Colonic mucosa (tissue), 4 donors: ENCODE measurements at regions not wholly inside any gene's neighbourhood (a gene's known extent, or its start where the extent isn't known, plus 50 kb on each side); places are given as distances from the start of the nearest gene placed in this dataset.

Source experiments
- DNase-seq: peaks from one replicate; pipeline ENCODE4 v3.0.0-alpha.2; 2020
- H3K27ac ChIP-seq: fragments of 200-600 bp; one replicate; pipeline ENCODE4 v1.8.0; 2021
- H3K27me3 ChIP-seq: fragments of 200-600 bp; one replicate; pipeline ENCODE4 v1.8.0; 2021
- H3K36me3 ChIP-seq: fragments of 200-600 bp; one replicate; pipeline ENCODE4 v1.8.0; 2021
- H3K4me1 ChIP-seq: fragments of 200-600 bp; one replicate; pipeline ENCODE4 v1.8.0; 2021; ENCODE audit warnings: mild to moderate bottlenecking
- H3K4me3 ChIP-seq: fragments of 200-600 bp; one replicate; pipeline ENCODE4 v1.8.0; 2021
- H3K9ac ChIP-seq, 2 donors: one replicate each; pipeline ENCODE4 v1.7.0; 2013; ENCODE audit warnings: control low read depth in 2 of 2, low read depth in 2 of 2, low read length in 2 of 2
- H3K9me3 ChIP-seq: fragments of 200-600 bp; one replicate; pipeline ENCODE4 v1.8.0; 2021
- CTCF ChIP-seq: fragments of 200-600 bp; IDR thresholded peaks from one replicate; pipeline ENCODE4 v1.8.0; 2022; ENCODE audit warnings: antibody characterized with exemption, mild to moderate bottlenecking
- intact Hi-C: fragments of 100-400 bp; cut with DNase I; formaldehyde crosslinking; loops from one replicate; pipeline ENCODE4 v1.14.1; 2022
- donor health status: healthy.
- donor health status: DM: no; HTN: no; CAD: no.
- donor health status: DM: no; HTN: no; CAD: no.

DNA sequence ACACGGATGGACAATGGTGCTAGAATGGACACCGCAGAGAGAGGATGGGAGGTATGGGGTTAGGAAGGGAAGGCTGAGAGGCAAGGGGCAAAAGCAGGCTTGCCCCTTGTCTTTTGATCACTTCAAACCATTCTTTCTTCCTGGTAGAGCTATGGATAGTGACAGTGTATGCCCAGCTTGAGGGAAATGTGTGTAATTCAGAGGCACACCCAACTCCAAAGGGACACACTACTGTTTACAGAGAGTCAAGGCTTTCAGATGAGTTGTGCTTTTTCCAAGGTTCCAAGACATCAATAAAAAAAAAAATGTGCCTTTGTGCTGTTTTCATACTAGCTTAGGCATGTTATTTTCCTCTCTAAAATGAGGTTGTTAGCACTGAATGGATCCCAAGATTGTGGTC lies 185.0 kb downstream of the MCHR2 start:
- intact Hi-C loops, result no loop called here
- H3K36me3 ChIP-seq, result no peaks in the 10 kb centered on the region
- no peaks in the 10 kb centered on the region for H3K9me3 ChIP-seq
- H3K4me3 ChIP-seq, result no peak overlapping the region
- H3K27ac ChIP-seq, result peak overlapping the region; percentile 58
- no peaks in the 10 kb centered on the region for H3K27me3 ChIP-seq
- no peaks in the 10 kb centered on the region for H3K4me1 ChIP-seq
- TF ChIP-seq CTCF, result no peak
- peak; percentile 34 for DNase-seq
- H3K9ac ChIP-seq, result no peak overlapping the region

DNA sequence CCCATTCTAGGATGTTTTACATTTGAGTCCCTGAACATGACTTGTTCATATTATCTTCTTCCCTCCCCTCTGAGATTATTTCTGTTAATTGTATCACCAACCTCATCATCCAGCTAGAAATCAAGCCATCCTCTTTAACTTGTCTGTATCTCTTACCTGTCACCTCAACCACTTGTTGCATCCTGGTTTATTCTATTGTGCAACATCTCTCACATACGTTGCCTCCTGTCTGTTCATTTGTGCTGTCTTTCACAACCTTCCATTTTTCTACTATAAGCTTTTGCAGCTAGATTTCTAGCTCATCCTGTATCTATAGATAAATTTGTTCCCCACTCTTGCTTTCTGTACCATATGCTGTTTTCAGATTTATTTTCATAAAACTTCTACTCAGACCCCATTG lies 183.7 kb downstream of the MCHR2 start:
- TF ChIP-seq CTCF, result no peak
- H3K27ac ChIP-seq, result peak overlapping the region; percentile 38
- no peak overlapping the region for H3K4me3 ChIP-seq
- no peaks in the 10 kb centered on the region for H3K36me3 ChIP-seq
- no peak for DNase-seq
- H3K27me3 ChIP-seq, result no peaks in the 10 kb centered on the region
- no peak overlapping the region for H3K9ac ChIP-seq
- H3K9me3 ChIP-seq, result no peaks in the 10 kb centered on the region
- no peaks in the 10 kb centered on the region for H3K4me1 ChIP-seq
- intact Hi-C loops, result no loop called here

GRCh38 chr6:99810942-99811620 lies 182.9 kb downstream of the MCHR2 start:
- H3K9ac ChIP-seq, result no peak overlapping the region
- DNase-seq, result peak; percentile 22
- no peaks in the 10 kb centered on the region for H3K36me3 ChIP-seq
- TF ChIP-seq CTCF, result no peak
- H3K4me3 ChIP-seq, result no peak overlapping the region
- peak overlapping the region; percentile 38 for H3K27ac ChIP-seq
- intact Hi-C loops, result no loop called here
- no peaks in the 10 kb centered on the region for H3K4me1 ChIP-seq
- no peaks in the 10 kb centered on the region for H3K9me3 ChIP-seq
- no peaks in the 10 kb centered on the region for H3K27me3 ChIP-seq

DNA sequence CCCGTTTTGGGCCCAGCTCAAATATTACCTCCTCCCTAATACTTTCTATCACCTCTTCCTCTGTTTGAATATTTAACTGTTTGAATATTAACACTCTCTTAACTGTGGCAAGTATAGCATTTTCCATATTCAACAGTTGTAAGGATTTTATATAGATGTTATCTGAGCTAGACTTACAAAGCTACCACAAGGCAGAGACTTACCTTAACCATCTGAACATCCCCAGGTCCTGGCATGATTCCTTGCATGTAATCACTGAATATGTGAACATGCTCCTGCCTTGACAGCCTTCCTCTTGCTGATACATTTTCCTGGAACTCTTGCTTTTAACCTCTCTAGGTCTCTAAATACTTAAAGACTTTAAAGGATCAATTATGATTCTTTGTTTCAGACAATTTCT lies 182.4 kb downstream of the MCHR2 start:
- DNase-seq, result no peak
- intact Hi-C loops, result no loop called here
- H3K4me1 ChIP-seq, result no peaks in the 10 kb centered on the region
- no peak for TF ChIP-seq CTCF
- no peak overlapping the region for H3K4me3 ChIP-seq
- H3K36me3 ChIP-seq, result no peaks in the 10 kb centered on the region
- no peak overlapping the region for H3K27ac ChIP-seq
- no peaks in the 10 kb centered on the region for H3K9me3 ChIP-seq
- H3K27me3 ChIP-seq, result no peaks in the 10 kb centered on the region
- no peak overlapping the region for H3K9ac ChIP-seq

DNA sequence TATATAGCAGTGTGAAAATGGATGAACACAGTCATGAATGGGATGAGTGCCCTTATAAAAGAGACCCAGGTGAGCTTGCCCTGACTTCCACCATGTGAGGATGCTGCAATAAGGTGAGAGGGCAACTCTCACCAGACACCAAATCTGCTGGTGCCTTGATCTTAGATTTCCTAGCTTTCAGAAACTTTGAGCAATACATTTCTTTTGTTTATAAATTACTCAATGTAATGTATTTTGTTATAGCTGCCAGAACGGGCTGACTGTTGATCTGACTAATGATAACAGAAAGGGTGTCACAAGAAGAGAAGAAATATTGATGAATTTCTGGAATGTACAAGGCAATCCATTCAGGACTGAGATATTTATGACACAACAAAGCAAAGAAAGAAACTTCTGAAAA lies 180.5 kb downstream of the MCHR2 start:
- Histone ChIP-seq H3K9me3 (no peaks in the 10 kb centered on the region), H3K27ac (no peak overlapping the region), H3K9ac (no peak overlapping the region), H3K4me3 (no peak overlapping the region), H3K36me3 (no peaks in the 10 kb centered on the region), H3K4me1 (no peaks in the 10 kb centered on the region), H3K27me3 (no peaks in the 10 kb centered on the region)
- no peak for TF ChIP-seq CTCF
- intact Hi-C loops, result no loop called here
- DNase-seq, result no peak
